HG03432 (cell line): ENCODE measurements at regions not wholly inside any gene's neighbourhood (a gene's known extent, or its start where the extent isn't known, plus 50 kb on each side); places are given as distances from the start of the nearest gene placed in this dataset.

Experiments
- ATAC-seq: cut with Tn5 transposase; IDR thresholded peaks from one replicate; pipeline ENCODE4 v1.9.1; 2021; ENCODE audit warnings: mild to moderate bottlenecking, moderate library complexity; ENCODE audit not compliant: unreplicated experiment

DNA sequence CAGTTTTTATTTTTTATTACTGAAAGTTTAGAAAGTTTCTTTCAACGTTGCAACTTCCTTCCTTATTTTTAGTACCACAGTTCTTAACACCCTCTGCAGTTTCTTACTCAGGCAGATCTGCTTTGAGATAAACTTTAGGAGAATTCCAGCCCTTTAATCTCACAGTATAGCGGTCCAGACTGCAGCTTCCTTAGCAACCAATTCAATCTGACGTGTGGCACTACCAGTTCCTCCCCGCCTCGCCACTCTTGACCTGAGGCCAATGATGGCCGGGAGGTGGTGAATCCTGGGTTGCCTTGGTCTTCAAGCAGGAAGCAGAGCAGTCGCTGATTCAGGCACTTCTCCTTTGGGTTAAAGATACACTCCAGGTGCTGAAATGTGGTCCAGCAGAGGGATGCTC is 334.3 kb upstream of the TRPC7 start:
- ATAC-seq = no peak

DNA sequence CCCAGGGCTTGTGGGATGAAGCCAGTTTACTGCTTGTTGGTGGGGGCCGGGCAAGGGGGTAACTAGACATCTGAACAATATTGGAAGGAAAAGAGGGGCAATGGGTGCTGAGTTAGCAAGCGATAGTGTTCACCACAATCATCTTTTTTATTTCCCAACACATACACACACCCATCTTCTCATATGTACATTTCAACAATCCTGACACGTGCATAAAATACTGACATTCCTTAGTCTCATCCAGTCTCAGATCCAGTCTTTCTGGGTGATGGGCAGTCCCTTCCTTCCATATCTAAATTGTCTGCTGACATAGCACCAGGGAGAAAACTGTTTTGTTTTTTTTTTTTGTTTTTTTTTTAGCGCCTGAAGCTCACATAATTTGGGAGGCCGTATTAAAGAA is 333.6 kb upstream of the TRPC7 start:
- ATAC-seq = no peak

DNA sequence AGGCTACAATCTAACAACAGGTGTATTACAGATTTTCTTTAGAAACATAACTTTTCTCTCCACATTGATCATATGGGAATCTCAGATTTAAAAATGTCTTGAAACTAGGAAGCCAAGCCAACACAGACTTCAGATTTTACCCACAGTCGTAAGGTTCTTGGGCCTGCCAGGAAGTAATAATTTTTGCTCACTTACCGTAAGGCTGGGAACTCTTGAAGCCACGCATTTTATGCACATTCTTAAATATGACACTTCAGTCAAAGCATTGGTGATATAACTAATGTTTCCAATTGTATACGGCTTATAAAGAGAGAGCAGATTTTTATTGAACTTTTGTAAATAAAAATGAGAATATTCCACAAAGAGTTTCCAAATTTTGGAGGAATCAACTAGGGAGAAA is 328.9 kb upstream of the TRPC7 start:
- ATAC-seq = no peak

DNA sequence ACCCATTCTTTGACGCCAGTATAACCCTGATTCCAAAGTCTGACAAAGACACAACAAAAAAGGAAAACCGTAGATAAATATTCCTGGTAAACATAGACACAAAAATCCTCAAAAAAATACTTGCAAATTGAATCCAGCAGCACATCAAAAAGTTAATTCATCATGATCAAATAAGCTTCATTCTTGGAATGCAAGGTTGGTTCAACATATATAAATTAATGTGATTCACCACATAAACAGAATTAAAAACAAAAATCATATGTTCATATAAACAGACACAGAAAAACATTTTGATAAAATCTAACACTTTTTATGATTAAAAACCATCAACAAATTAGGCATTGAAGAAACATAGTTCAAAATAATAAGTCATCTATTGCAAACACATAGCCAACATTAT is 324.2 kb upstream of the TRPC7 start:
- ATAC-seq = no peak

DNA sequence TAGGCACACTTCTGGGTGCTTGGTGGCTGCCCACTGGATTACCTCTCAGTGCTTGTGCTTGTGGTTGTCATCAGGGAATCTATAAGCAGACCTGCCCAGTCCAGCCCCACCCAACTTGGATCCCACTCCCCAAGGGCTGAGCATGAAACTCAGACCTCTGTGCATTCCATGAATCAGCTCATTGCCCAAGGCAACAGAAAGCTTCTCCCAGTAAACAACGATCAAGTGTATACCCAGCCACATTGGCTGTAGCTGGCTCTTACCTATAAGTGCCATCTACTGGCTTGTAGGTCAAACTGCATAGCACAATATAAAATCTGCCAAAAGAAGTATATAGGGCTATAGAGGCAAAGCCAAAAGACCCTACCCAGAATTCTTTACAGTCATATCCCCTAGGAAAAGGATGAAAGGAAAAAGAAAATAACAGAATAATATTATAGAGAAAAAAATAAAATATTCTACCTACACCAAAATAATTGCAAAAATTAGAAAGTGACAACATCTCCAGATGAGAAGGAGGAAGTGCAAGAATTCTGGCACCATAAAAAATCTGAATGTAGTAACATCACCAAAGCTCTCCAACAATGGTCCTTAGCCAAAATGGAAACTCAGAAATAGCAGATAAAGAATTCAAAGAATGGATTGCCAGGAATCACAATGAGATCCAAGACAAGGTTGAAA is 321.0 kb upstream of the TRPC7 start:
- no peak for ATAC-seq

DNA sequence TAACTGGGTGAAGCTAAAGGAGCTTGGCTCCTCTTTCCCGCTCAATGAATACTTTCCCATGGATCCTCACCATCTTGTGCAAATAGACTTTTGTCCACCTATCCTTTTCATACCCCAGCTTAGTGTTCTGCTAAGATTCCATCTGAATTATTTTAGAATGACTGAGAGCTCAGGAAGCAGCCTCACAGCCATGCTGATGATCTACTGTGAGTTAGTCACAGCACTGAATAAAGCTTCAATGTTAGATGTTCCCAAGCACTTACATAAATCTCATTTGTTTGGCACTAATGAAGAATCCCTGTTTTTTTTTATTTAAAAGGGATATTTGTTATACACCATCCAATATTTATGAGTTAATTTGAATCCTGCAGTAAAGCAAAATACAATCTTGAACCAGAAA is 317.6 kb upstream of the TRPC7 start:
- ATAC-seq = no peak

DNA sequence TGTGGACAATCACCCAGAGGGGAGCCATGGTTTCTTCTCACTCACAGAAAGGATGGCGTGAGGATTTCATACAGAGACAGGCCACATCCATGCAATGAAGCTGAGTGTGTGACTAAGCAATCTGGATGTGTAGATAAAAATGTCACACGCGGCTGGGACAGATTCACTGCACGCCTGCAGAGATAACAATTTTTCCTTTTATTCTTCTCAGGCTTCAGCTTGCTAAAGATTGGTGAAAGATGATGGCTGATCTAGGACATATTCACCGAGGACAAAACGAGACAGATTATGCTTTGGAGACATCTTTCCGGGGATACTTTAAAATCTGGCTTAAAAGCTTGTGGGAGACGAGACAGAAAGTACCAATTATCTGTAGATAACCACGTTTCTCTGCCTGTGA is 313.9 kb upstream of the TRPC7 start:
- ATAC-seq = no peak

DNA sequence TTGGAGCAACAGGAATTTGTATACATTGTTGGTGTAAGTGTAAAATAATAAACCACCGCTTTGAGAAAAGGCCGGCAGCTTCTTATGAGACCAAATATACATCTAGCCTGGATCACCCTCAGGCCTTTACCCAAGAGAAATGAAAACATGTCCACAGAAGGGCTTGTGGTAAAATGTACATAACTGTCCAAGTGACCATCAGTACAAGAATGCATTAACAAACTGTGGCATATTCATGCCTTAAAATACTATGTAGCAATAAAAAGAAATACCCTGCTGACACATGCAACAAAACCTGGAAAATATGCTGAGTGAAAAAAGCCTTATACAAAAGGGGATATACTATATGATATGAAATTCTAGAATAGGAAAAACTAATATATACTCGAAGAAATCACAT is 311.9 kb upstream of the TRPC7 start:
- no peak for ATAC-seq

DNA sequence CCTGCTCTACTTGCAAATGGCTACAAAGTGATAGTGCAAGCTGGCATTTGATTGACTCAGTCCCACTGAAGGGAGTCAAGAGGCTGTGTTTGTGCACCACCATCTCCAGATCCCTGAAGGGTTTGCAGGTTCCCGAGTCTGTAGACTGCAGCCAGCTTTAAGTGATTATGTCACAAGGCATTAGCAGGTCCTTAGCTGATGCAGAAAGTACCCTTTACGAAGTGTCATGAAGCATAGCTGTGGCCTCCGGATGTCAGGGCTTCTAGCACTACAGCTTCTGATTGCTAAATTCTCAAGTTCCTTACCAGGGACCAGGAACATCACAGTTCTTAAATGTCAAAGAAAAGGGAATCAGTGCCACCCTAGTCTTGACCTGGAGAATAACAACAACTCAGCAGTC is 311.3 kb upstream of the TRPC7 start:
- ATAC-seq = no peak

DNA sequence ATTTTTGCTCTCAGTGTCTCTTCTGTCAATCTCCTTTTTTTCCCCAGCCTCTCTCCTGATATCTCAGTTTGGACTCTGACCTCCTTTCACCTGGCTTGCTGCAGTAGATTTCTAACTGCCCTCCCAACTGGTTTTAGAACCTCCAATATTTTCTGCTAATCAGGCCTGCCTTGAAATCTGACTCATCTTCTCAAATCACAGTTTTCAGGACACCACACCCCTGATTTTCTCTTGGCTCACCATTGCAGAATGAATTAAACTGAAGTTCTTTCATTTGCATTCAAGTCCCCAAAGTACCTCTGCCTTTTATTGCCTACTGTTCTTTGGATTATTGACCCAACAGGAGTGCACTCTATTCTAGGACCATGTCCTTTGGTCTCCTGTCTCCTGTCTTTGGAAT is 310.4 kb upstream of the TRPC7 start:
- ATAC-seq = no peak

DNA sequence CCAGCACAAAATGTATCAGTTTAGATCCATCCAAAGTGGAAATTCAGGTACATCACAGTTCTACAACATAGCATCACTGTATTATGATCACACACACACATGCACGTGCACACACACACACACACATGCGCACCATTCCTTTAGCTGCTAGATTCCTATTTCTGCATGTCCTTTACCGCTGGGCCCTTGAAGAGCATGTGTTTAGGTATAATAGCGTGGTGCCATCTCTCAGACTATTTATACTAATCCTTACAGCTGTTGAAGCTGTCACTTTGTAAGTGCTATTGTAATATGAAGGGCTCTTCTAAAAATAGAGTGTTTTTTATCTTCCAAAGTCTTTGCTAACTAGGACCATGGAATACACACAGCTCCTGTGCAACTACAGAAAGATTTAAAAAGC is 308.8 kb upstream of the TRPC7 start:
- ATAC-seq = no peak

DNA sequence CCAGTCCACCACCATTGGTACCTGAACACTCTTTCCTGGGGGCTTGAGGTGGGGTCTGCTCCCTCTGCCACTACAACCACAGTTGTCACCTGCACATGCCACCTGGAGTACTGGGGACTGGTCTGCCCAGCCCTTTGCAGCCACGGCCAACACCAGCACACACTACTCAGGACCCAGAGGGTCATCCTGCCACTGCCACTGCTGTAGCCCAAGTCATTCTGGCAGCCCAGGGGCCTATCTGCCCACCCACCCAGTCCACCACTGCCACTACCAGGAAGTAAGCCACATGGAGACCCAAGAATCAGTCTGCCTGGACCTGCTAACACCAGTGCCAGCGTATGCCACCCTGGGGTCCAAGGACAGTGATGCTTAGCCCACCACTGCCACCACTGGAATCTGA is 302.4 kb upstream of the TRPC7 start:
- ATAC-seq = no peak

DNA sequence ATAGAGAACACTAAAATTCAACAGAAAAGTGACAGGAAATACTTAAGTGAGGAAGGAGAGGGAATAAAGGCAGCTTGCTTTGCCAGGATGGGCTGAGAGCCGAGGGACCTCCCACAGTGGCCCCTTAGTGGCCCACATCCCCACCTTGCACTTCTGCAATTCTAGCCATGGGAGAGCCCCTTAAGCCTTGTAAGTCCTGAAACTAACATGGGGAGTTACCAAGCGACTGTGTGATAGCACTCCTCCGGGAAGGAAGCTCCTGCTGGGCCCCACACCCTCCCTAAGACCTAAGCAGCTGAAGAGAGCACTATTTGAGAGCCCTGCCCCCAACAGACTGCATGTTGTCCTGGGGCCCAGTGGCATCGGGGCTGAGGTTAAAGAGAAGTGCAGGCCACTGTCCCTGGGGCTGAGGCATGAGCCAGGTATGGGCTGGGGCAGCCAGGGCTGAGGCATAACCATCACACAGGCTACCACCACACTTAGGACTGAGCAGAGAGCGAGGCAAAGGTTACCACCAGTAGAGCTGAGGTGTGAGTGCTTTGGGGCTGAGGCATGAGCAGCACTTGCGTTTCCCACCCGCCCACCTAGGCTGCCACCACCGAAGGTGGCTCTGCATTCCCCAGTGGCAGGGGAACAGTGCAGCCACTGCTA is 301.8 kb upstream of the TRPC7 start:
- ATAC-seq = peak; percentile 57

DNA sequence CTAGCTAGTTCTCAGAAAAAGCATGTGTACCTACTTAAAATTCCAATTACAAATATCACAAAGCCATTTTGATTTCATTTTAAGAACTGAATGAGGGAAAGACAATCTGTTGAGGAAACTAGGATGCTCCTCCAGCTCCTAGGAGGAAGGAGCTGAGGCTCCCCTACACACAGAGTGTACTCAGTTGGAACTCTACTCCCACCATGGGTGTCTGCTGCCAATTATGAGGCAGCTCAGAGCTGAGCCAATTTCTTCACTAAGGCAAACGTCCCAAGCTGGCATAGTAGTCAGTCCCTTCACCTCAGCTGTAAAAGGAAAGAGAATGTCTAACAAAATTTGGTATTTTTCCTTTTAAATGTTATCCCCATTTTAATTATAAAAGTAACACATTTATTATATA is 300.0 kb upstream of the TRPC7 start:
- ATAC-seq = no peak

DNA sequence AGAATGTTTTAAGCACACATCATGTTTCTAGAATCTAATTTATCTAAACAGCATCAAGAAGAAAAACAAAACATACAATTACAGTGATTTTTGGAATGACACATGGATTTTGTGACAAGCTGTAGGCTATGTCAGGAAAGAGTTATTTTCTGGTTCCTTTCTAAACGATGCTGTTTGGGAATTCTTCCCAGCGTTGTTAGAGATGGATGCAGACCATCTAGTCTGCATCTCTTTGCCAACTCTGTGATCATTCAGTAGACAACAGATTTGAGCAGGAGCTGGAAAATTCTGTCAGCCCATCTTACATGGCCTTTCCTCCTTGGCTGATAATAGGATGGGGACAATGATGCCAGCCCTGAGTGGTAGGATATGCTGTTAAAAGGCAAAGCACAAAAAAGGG is 295.7 kb upstream of the TRPC7 start:
- no peak for ATAC-seq

DNA sequence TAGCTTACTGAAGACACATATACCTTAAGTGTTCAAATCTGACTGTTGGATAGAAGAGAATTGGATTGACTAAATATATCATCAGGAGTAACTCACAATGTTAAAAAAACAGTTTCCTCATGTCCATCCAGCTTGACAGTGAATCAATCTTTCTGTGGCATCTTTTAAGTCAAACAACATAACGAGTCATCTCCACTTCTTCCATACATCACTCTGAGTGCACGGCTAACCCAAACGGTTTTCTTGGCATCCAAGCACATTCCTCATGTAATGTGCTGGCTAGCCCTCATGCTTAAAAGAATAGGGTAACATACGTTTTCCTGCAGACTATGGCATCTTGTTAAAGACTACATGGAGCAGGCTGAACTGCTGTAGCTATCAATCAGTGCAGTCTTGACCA is 291.5 kb upstream of the TRPC7 start:
- ATAC-seq = no peak

DNA sequence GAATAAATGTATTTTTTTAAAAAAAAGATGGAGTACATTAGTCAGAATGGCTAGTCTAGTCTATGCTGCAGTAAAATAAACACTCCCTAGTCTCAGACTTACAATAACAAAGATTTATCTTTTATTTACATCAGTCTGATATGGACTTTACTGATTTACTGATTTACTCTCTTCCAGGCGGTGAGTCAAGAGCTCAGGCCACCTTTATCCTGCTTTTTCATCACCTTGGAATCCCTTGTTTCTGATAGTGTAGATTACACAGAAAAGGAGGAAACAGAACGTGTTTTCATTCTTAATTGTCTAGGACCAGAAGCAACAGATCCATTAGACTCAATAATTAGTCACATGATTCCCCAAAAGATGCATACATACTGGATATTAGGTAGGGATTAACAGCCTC is 290.1 kb upstream of the TRPC7 start:
- ATAC-seq = no peak

DNA sequence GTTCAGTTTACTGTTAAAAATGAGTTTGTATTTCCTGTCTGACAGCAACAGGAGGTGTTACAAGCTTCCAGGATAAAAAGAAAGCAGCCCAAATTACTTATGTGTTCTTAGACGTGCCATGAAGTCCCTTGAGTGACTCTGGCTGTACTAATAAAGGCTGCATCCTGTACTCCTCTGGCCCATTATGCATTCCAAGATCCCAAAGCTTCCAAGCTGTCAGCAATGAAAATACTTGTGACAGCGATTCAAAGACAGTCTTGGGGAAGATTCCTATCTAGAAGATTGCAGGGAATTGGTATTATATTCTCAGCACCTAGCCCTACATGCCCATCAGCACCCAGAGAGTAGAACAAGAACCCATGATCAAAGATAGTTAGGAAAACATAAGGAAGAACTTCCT is 281.6 kb upstream of the TRPC7 start:
- ATAC-seq = no peak

DNA sequence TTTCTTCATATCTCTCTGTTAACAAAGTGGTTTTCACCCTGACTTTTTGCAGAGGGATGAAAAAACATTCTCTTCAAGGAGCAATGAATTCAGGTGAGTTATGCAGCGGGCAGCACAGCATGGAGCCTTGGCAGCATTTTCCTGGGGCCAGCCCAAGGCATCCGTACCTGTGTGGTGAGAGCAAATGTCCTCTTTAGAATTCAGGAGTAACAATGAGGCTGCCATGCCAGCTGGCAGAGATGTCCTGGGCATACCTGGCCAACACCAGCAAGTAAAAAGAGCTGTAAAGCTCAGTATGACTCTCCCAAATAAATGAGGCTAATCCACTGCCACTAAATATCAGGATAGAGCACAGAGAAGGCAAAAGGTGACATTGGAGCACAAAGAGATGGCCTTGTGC is 277.6 kb upstream of the TRPC7 start:
- no peak for ATAC-seq

DNA sequence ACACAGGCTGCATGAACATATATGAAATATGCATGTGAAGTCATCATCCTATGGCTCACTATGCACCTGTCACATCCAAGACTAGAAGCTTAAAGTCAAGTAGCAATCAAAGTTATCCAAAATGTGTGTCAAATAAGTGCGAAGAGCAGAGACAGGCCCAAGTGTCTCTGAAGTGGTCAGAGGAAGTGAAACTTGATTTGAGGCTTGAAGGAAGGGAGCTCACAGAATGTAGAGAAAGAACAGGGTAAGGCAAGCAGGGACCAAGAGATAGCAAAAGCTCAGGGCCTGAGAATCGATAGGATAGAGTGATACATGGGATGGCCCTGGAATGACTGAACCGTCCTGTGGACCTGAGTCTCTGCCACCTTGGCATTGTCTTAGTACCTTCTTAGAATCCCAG is 274.3 kb upstream of the TRPC7 start:
- no peak for ATAC-seq

DNA sequence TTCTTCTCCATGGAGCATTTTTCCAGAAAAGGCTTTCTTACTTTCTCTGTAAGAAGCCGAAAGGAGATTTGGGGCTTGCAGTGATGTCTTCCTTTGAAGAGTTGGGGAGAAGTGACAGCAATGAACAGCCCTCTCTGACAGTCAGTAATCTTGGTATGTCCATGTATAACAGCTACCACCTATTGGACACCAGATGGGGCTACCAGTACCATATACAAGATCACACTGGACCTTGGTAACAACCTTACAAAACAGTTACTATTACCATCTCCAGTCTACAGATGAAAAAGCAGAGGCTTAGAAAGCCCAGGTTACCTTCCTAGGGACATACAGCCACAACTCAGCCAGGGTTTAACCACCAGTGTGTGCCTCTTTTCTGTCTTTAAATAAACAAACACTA is 272.7 kb upstream of the TRPC7 start:
- ATAC-seq = no peak

DNA sequence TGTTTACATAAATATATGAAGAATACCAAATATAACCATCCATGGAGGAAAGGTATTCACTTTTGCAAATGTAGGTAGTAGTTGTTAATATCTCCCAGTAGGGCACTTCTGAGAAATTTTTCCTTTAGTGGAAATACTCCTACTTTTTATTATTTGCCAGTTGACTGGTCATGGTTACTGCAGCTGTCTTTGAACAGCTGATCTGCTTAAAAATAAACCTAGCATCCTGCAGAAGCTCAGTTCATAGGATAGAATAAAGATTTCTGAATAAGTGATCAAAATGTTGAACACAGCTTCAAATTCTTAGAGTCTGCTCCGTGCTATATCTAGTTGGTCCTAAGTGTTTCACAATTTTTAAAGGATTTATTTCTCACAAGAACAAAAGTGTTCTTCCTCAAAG is 270.7 kb upstream of the TRPC7 start:
- no peak for ATAC-seq

DNA sequence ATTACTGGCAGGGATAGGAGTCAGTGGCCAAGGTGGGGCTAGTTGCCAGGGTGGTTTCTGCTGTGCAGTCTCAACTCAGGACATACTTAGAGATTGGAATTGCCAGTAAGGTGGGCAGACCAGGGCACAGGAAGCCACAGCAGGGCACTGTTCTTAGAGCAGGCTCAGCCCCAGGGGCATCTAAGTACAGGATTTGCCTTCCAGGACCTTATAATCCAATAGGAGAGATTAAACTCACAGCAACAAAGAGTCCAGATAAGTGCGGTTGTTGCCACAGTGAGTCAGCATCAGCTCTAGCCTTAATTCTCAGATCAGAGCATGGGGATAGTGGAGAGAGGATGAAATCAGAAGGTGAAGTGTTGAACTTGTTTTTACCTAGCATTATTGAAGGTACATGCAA is 265.8 kb upstream of the TRPC7 start:
- no peak for ATAC-seq
